Nephron progenitor cell (in vitro differentiated cells): ENCODE measurements at regions not wholly inside any gene's neighbourhood (a gene's known extent, or its start where the extent isn't known, plus 50 kb on each side); places are given as distances from the start of the nearest gene placed in this dataset.
A peak's percentile ranks its signal among the peaks of the same experiment; 100 is the strongest.

Experiments
- DNase-seq: peaks from one replicate; pipeline ENCODE4 v3.0.0; 2021
- H3K27ac Mint-ChIP-seq: 2 replicates; pipeline ENCODE4 v1.8.0; 2021; ENCODE audit warnings: mild to moderate bottlenecking, moderate library complexity, mixed read lengths
- H3K27me3 Mint-ChIP-seq: 2 replicates; pipeline ENCODE4 v1.8.0; 2021; ENCODE audit warnings: mild to moderate bottlenecking, low read depth, mixed read lengths; ENCODE audit not compliant: poor library complexity
- H3K36me3 Mint-ChIP-seq: 2 replicates; pipeline ENCODE4 v1.8.0; 2021; ENCODE audit warnings: low read depth, mixed read lengths
- H3K4me1 Mint-ChIP-seq: 2 replicates; pipeline ENCODE4 v1.8.0; 2021; ENCODE audit warnings: mixed read lengths
- H3K4me3 Mint-ChIP-seq: 2 replicates; pipeline ENCODE4 v1.8.0; 2021; ENCODE audit warnings: mild to moderate bottlenecking, moderate library complexity, mixed read lengths
- H3K9me3 Mint-ChIP-seq: 2 replicates; pipeline ENCODE4 v1.8.0; 2021; ENCODE audit warnings: mild to moderate bottlenecking, moderate library complexity, mixed read lengths
- CTCF ChIP-seq: fragments of 200-600 bp; sonication (generic); IDR thresholded peaks from 2 replicates; pipeline ENCODE4 v1.5.0; 2021; ENCODE audit warnings: antibody characterized with exemption

DNA sequence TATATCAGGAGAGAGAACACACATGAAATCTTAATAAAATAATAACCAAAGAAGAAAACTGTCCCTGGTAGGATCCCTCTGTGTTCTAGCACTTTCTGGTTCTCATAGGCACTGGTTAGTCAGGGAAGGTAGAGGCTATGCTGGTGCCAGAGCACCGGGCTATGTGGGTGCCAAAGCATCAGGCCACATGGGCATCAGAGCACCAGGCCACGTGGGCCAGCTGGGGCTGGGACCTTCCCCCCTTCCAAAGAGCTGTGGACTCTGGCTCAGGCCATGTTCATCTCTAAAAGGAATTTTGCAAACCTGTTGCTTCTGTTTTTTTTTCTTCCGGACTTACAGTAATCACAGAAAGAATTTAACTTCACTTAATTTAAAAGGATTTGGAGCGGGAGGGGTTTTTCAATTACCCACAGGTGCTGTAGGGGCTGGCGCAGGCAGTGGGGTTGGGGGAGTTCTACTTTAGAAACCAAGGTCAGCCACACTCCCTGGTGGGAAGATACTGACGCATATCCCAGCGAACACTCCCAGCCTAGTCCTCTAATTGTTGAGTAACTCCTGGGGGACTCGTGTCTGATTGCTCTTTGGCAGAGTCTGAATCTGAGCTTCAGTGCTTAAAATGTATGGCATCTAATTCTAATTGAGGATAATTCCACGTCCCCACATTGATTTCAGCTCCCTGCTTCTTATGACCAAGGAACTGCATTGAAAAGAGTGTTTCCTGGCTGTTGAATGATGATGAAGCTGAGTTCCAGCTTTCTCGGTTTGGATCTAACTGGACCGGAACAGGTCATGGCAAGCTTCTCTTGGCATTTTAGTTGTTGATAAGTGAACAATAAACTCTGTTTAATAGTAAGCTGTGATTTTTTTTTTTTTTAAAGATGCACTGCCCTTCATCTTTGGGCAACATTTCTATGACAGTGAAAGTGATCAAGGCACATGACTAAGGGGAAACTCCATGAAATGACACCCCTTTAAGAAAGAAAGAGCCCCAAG is 110.7 kb upstream of the FZD8 start:
- no peaks in the 10 kb centered on the region for H3K36me3 Mint-ChIP-seq
- peaks cover 6% of the 10 kb centered on the region for H3K27me3 Mint-ChIP-seq
- H3K4me1 Mint-ChIP-seq, result peaks cover 15% of the 10 kb centered on the region
- DNase-seq, result no peak
- H3K4me3 Mint-ChIP-seq, result no peak overlapping the region
- no peak for TF ChIP-seq CTCF
- H3K27ac Mint-ChIP-seq, result no peak overlapping the region
- no peaks in the 10 kb centered on the region for H3K9me3 Mint-ChIP-seq

- no peak for DNase-seq
- H3K4me1 Mint-ChIP-seq, result peaks cover 15% of the 10 kb centered on the region
- H3K27ac Mint-ChIP-seq, result peak overlapping the region; percentile 36
- H3K36me3 Mint-ChIP-seq, result no peaks in the 10 kb centered on the region
- no peak for TF ChIP-seq CTCF
- peaks cover 3% of the 10 kb centered on the region for H3K27me3 Mint-ChIP-seq
- no peaks in the 10 kb centered on the region for H3K9me3 Mint-ChIP-seq
- no peak overlapping the region for H3K4me3 Mint-ChIP-seq
Observed at GRCh38 chr10:35751347-35751746, 109.3 kb upstream of the FZD8 start.

DNA sequence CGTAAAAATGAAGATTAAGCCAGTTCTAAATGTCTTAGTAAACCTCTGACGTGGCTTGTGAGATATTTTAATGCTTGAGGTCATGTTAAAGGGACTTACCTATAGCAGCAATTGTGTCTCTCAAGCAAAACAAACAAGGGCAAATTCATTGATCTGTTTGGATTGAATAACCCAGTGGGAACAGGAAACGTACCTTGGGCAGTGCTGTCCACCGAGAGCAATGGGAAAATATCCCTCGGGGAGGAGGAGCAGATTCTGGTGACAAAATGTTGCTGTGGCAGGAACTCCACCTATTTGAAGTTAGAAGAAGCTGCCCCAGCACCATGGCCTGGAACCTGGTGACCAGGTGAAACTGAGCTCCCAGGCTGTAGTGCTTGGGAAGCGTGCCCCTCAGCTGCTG is 107.1 kb upstream of the FZD8 start:
- no peak for DNase-seq
- Mint-ChIP-seq H3K27me3 (peaks cover 9% of the 10 kb centered on the region), H3K27ac (no peak overlapping the region), H3K36me3 (no peaks in the 10 kb centered on the region), H3K9me3 (no peaks in the 10 kb centered on the region), H3K4me3 (no peak overlapping the region), H3K4me1 (peaks cover 15% of the 10 kb centered on the region)
- TF ChIP-seq CTCF, result no peak

DNA sequence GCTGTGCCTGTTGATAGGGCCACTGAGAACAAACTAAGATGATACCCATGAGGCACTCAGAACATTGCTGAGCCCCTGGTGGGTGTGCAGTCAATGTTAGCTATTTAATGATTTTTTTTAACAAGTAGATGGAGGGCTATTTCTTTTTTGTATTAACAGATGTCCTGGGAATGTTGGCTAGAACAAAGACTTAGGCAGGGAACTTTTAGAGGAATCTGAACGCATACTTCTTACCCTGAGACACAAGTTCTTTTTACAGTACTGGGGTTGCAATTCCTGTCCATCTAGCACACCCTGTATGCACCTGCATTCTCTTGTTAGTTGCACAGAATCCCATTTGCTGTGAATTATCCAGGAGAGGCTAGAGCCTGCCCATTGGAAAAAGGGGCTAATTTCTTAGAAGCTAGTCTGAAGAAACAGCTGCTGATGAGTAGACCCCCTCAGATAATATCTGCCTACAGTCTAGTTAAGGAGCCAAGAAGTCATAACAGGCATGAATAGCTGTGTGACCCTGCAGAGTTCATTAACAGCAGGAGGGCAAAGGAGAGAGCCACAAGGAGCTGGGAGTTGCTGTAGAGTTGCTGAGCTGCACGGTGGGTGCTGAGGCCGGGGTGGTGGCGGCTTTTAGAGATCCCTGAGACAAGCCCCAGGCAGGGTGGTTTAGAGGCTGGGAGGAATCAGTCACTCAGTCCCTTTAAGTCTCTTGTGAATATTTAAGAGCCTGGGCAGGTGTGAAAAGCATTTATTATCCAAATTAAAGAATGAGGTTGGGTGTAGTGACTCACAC is 103.7 kb upstream of the FZD8 start:
- Mint-ChIP-seq H3K4me1 (peaks cover 7% of the 10 kb centered on the region), H3K27me3 (peaks cover 6% of the 10 kb centered on the region), H3K36me3 (no peaks in the 10 kb centered on the region), H3K4me3 (no peak overlapping the region), H3K9me3 (no peaks in the 10 kb centered on the region), H3K27ac (no peak overlapping the region)
- TF ChIP-seq CTCF, result no peak
- DNase-seq, result no peak

GRCh38 chr10:35743851-35744250 is 101.8 kb upstream of the FZD8 start:
- no peaks in the 10 kb centered on the region for H3K4me1 Mint-ChIP-seq
- peaks cover 5% of the 10 kb centered on the region for H3K9me3 Mint-ChIP-seq
- no peak overlapping the region for H3K4me3 Mint-ChIP-seq
- TF ChIP-seq CTCF, result no peak
- no peak overlapping the region for H3K27ac Mint-ChIP-seq
- H3K27me3 Mint-ChIP-seq, result peaks cover 6% of the 10 kb centered on the region
- DNase-seq, result no peak
- no peaks in the 10 kb centered on the region for H3K36me3 Mint-ChIP-seq
